MCF 10A (cell line): ENCODE measurements at regions not wholly inside any gene's neighbourhood (a gene's known extent, or its start where the extent isn't known, plus 50 kb on each side); places are given as distances from the start of the nearest gene placed in this dataset.

Experiments used
- BruUV-seq: library from RNA; stranded (reverse); fragments of 400-500 nt; replicated peaks from 2 replicates; lab custom pipeline; 2021; lab: Mats Ljungman, UMichigan
- CTCF ChIA-PET: fragments of 300-600 bp; sonication (Branson Sonifier 250); formaldehyde crosslinking; extraction: SDS; loops from one replicate; lab custom pipeline; 2021; ENCODE audit warnings: antibody characterized with exemption, inconsistent platforms; lab: Yijun Ruan, JAX
- POLR2A ChIA-PET: fragments of 300-600, 350-650 bp; sonication (Branson Sonifier 250); formaldehyde crosslinking; extraction: SDS; loops from one replicate; lab custom pipeline; 2020; ENCODE audit warnings: antibody characterized with exemption, inconsistent platforms; lab: Yijun Ruan, JAX
- DNase-seq: peaks from one replicate; pipeline ENCODE4 v3.0.0-alpha.2; 2018; ENCODE audit not compliant: unreplicated experiment
- H3K27ac Mint-ChIP-seq: one replicate; pipeline ENCODE4 v1.8.0; 2022; ENCODE audit warnings: mild to moderate bottlenecking, low read depth, mixed read lengths; ENCODE audit not compliant: unreplicated experiment
- H3K27me3 Mint-ChIP-seq: one replicate; pipeline ENCODE4 v1.8.0; 2022; ENCODE audit warnings: mixed read lengths; ENCODE audit not compliant: insufficient read depth, unreplicated experiment
- H3K36me3 Mint-ChIP-seq: one replicate; pipeline ENCODE4 v1.8.0; 2022; ENCODE audit warnings: mild to moderate bottlenecking, moderate library complexity, mixed read lengths; ENCODE audit not compliant: insufficient read depth, unreplicated experiment
- H3K4me1 Mint-ChIP-seq: one replicate; pipeline ENCODE4 v1.8.0; 2022; ENCODE audit warnings: mixed read lengths; ENCODE audit not compliant: insufficient read depth, unreplicated experiment
- H3K4me3 Mint-ChIP-seq: one replicate; pipeline ENCODE4 v1.8.0; 2022; ENCODE audit warnings: mild to moderate bottlenecking, moderate library complexity, mixed read lengths; ENCODE audit not compliant: unreplicated experiment
- H3K9me3 Mint-ChIP-seq: one replicate; pipeline ENCODE4 v1.8.0; 2022; ENCODE audit warnings: mixed read lengths; ENCODE audit not compliant: unreplicated experiment
- CTCF ChIP-seq: fragments of 200-600 bp; IDR thresholded peaks from one replicate; pipeline ENCODE4 v1.8.0; 2022; ENCODE audit warnings: antibody characterized with exemption, mild to moderate bottlenecking; ENCODE audit not compliant: unreplicated experiment
- intact Hi-C: fragments of 100-400 bp; cut with micrococcal nuclease; formaldehyde crosslinking; loops from 2 replicates; pipeline ENCODE4 v1.14.1; 2022

GRCh38 chr1:229812693-229813092, 186.6 kb downstream of the URB2 start:
- Mint-ChIP-seq H3K9me3 (peaks cover 25% of the 10 kb centered on the region), H3K36me3 (no peaks in the 10 kb centered on the region), H3K27me3 (peaks cover 16% of the 10 kb centered on the region), H3K4me1 (no peaks in the 10 kb centered on the region), H3K4me3 (no peak overlapping the region), H3K27ac (no peak overlapping the region)
- BruUV-seq = no TSS peak
- intact Hi-C loops = no loop called here
- DNase-seq = no peak
- no peak for TF ChIP-seq CTCF
- POLR2A ChIA-PET = interaction anchor here (0.6 kb wide), 1 partner anchor 19 kb away, joined by 3 read pairs; no protein-coding TSS in a partner anchor
- CTCF ChIA-PET = interaction anchor here (1.4 kb wide), 1 partner anchor 12 kb away, joined by 4 read pairs; no protein-coding TSS in a partner anchor

- Mint-ChIP-seq H3K36me3 (no peaks in the 10 kb centered on the region), H3K4me3 (no peak overlapping the region), H3K9me3 (peaks cover 10% of the 10 kb centered on the region), H3K27ac (no peak overlapping the region), H3K27me3 (peaks cover 16% of the 10 kb centered on the region), H3K4me1 (peaks cover 7% of the 10 kb centered on the region)
- ChIA-PET CTCF (interaction anchor here (0.7 to 1.7 kb wide), 2 partner anchors 12 to 366 kb away, joined by 3 to 5 read pairs; no protein-coding TSS in a partner anchor), POLR2A (interaction anchor here (0.5 to 1.1 kb wide), 2 partner anchors 7 to 113 kb away, joined by 3 to 4 read pairs; no protein-coding TSS in a partner anchor)
- DNase-seq = no peak
- no TSS peak for BruUV-seq
- no peak for TF ChIP-seq CTCF
- intact Hi-C loops = no loop called here
Measured at GRCh38 chr1:229815076-229815475, 189.0 kb downstream of the URB2 start.

GRCh38 chr1:229815961-229816360, 189.9 kb downstream of the URB2 start:
- H3K36me3 Mint-ChIP-seq = no peaks in the 10 kb centered on the region
- ChIA-PET CTCF (interaction anchor here (0.7 to 1.7 kb wide), 2 partner anchors 11 to 365 kb away, joined by 3 to 5 read pairs; no protein-coding TSS in a partner anchor), POLR2A (interaction anchor here (0.5 kb wide), 1 partner anchor 578 kb away, joined by 3 read pairs; no protein-coding TSS in a partner anchor)
- no peak overlapping the region for H3K4me3 Mint-ChIP-seq
- peaks cover 7% of the 10 kb centered on the region for H3K4me1 Mint-ChIP-seq
- H3K9me3 Mint-ChIP-seq = peaks cover 1% of the 10 kb centered on the region
- intact Hi-C loops = no loop called here
- no TSS peak for BruUV-seq
- H3K27me3 Mint-ChIP-seq = peaks cover 12% of the 10 kb centered on the region
- no peak for TF ChIP-seq CTCF
- no peak overlapping the region for H3K27ac Mint-ChIP-seq
- DNase-seq = no peak

GRCh38 chr1:229817936-229818335, 191.9 kb downstream of the URB2 start:
- Mint-ChIP-seq H3K27me3 (no peaks in the 10 kb centered on the region), H3K27ac (no peak overlapping the region), H3K4me1 (peaks cover 7% of the 10 kb centered on the region), H3K36me3 (no peaks in the 10 kb centered on the region), H3K9me3 (no peaks in the 10 kb centered on the region), H3K4me3 (no peak overlapping the region)
- ChIA-PET POLR2A (interaction anchor here (0.9 to 2.3 kb wide), 3 partner anchors 9 to 14 kb away, joined by 3 to 8 read pairs (median 5); no protein-coding TSS in a partner anchor), CTCF (interaction anchor here (0.5 to 0.9 kb wide), 2 partner anchors 11 to 15 kb away, joined by 3 to 5 read pairs; no protein-coding TSS in a partner anchor)
- no peak for TF ChIP-seq CTCF
- no TSS peak for BruUV-seq
- intact Hi-C loops = no loop called here
- no peak for DNase-seq
